OCI-LY7 (cell line): ENCODE measurements at regions not wholly inside any gene's neighbourhood (a gene's known extent, or its start where the extent isn't known, plus 50 kb on each side); places are given as distances from the start of the nearest gene placed in this dataset.
A peak's percentile ranks its signal among the peaks of the same experiment; 100 is the strongest.

Source experiments
- BruUV-seq: library from RNA; stranded (reverse); fragments of 400-500 nt; replicated peaks from 2 replicates; lab custom pipeline; 2021; lab: Mats Ljungman, UMichigan
- CTCF ChIA-PET: fragments of 300-600 bp; sonication (Branson Sonifier 250); formaldehyde crosslinking; loops from one replicate; lab custom pipeline; 2022; ENCODE audit warnings: antibody characterized with exemption; ENCODE audit not compliant: unreplicated experiment; lab: Charles Lee
- POLR2A ChIA-PET: fragments of 300-600 bp; sonication (Branson Sonifier 250); formaldehyde crosslinking; loops from one replicate; lab custom pipeline; 2022; ENCODE audit warnings: antibody characterized with exemption; lab: Charles Lee
- DNase-seq: peaks from one replicate; pipeline ENCODE4 v3.0.0-alpha.2; 2015; ENCODE audit warnings: low spot score
- H2AFZ ChIP-seq: fragments of 200-600 bp; sonication (generic), shearing (Covaris generic); 2 replicates; pipeline ENCODE4 v1.6.1; 2014; ENCODE audit warnings: mild to moderate bottlenecking, antibody characterized with exemption, low read length, moderate library complexity
- H3K27ac ChIP-seq: fragments of 200-600 bp; sonication (generic); 2 replicates; pipeline ENCODE4 v1.5.1; 2014; ENCODE audit warnings: mixed run types, low read depth, mild to moderate bottlenecking, moderate library complexity, low read length, inconsistent platforms; ENCODE audit not compliant: poor library complexity, severe bottlenecking
- H3K36me3 ChIP-seq: fragments of 200-600 bp; sonication (generic); 2 replicates; pipeline ENCODE4 v1.6.1; 2014; ENCODE audit warnings: mild to moderate bottlenecking, antibody characterized with exemption, low read length, moderate library complexity, mixed read lengths; ENCODE audit not compliant: insufficient read depth
- H3K4me1 ChIP-seq: fragments of 200-600 bp; sonication (generic); 2 replicates; pipeline ENCODE4 v1.5.1; 2014; ENCODE audit warnings: mild to moderate bottlenecking, low read length; ENCODE audit not compliant: insufficient read depth, poor library complexity, severe bottlenecking
- H3K4me2 ChIP-seq: fragments of 200-600 bp; sonication (generic); 2 replicates; pipeline ENCODE4 v1.6.1; 2014; ENCODE audit warnings: mild to moderate bottlenecking, low read length
- H3K4me3 ChIP-seq: fragments of 200-600 bp; sonication (generic); 2 replicates; pipeline ENCODE4 v1.5.1; 2014; ENCODE audit warnings: mild to moderate bottlenecking, low read depth, low read length; ENCODE audit not compliant: poor library complexity, severe bottlenecking
- H3K79me2 ChIP-seq: fragments of 200-600 bp; sonication (generic); 2 replicates; pipeline ENCODE4 v1.6.1; 2016; ENCODE audit warnings: low read depth, mild to moderate bottlenecking, low read length, moderate library complexity, mixed read lengths; ENCODE audit not compliant: insufficient read depth
- H3K9me2 ChIP-seq: fragments of 200-600 bp; sonication (generic); 2 replicates; pipeline ENCODE4 v1.6.1; 2016; ENCODE audit warnings: mild to moderate bottlenecking, low read length, mixed read lengths; ENCODE audit not compliant: insufficient read depth
- H3K9me3 ChIP-seq: fragments of 200-600 bp; sonication (generic); 2 replicates; pipeline ENCODE4 v1.6.1; 2014; ENCODE audit warnings: mild to moderate bottlenecking, mixed run types, low read length, mixed read lengths
- H4K20me1 ChIP-seq: fragments of 200-600 bp; sonication (generic); 2 replicates; pipeline ENCODE4 v1.6.1; 2014; ENCODE audit warnings: mild to moderate bottlenecking, antibody characterized with exemption, low read length, moderate library complexity, mixed read lengths; ENCODE audit not compliant: insufficient read depth
- EZH2phosphoT487 ChIP-seq: fragments of 200-600 bp; sonication (generic); IDR thresholded peaks from 2 replicates; pipeline ENCODE4 v1.6.1; 2018; ENCODE audit warnings: low read depth, borderline replicate concordance, mild to moderate bottlenecking, mixed run types, antibody characterized with exemption, low read length, moderate library complexity, mixed read lengths
- intact Hi-C: fragments of 100-400 bp; cut with micrococcal nuclease; formaldehyde crosslinking; loops from one replicate; pipeline ENCODE4 v1.10.0; 2022; ENCODE audit not compliant: unreplicated experiment
- TF ChIP-seq, protein P1 (sequence below): fragments of 200-600 bp; sonication (generic); conservative IDR thresholded peaks from 2 replicates; pipeline ENCODE4 v1.5.1; 2014; ENCODE audit warnings: mild to moderate bottlenecking, antibody characterized with exemption, low read length, moderate library complexity, mixed read lengths

DNA sequence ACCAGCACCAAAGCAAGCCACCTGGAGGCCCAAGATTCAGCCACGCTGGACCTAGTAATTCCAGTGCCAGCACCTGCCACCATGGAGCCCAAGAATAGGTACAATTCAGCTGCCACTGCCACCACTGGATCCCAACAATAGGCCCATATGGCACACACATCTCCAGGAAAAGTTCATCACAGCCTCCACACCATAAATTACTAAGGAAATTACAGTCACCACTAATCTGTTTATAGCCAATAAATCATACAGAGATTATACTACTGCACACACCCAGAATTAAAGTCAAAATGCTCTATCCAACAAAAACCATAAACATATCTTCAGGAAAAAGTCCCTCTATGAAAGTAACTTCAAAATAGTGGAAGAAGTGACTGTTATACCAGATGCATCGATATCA is 242.8 kb downstream of the SPATA31D1 start:
- DNase-seq, result no peak
- Histone ChIP-seq H4K20me1 (no peaks in the 10 kb centered on the region), H3K36me3 (no peaks in the 10 kb centered on the region), H3K9me2 (no peaks in the 10 kb centered on the region), H3K79me2 (no peaks in the 10 kb centered on the region), H3K4me2 (no peak overlapping the region), H3K27ac (no peak overlapping the region), H3K4me1 (peaks cover 12% of the 10 kb centered on the region), H2AFZ (no peak overlapping the region), H3K4me3 (no peak overlapping the region), H3K9me3 (peaks cover 23% of the 10 kb centered on the region)
- intact Hi-C loops, result no loop called here
- no peak for TF ChIP-seq EZH2phosphoT487
- TF ChIP-seq, protein P1, sequence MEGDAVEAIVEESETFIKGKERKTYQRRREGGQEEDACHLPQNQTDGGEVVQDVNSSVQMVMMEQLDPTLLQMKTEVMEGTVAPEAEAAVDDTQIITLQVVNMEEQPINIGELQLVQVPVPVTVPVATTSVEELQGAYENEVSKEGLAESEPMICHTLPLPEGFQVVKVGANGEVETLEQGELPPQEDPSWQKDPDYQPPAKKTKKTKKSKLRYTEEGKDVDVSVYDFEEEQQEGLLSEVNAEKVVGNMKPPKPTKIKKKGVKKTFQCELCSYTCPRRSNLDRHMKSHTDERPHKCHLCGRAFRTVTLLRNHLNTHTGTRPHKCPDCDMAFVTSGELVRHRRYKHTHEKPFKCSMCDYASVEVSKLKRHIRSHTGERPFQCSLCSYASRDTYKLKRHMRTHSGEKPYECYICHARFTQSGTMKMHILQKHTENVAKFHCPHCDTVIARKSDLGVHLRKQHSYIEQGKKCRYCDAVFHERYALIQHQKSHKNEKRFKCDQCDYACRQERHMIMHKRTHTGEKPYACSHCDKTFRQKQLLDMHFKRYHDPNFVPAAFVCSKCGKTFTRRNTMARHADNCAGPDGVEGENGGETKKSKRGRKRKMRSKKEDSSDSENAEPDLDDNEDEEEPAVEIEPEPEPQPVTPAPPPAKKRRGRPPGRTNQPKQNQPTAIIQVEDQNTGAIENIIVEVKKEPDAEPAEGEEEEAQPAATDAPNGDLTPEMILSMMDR, result no peak
- ChIA-PET CTCF (no interaction called here), POLR2A (interaction anchor here (0.7 kb wide), 1 partner anchor 39 kb away, joined by 3 read pairs; no protein-coding TSS in a partner anchor)
- BruUV-seq, result no TSS peak

DNA sequence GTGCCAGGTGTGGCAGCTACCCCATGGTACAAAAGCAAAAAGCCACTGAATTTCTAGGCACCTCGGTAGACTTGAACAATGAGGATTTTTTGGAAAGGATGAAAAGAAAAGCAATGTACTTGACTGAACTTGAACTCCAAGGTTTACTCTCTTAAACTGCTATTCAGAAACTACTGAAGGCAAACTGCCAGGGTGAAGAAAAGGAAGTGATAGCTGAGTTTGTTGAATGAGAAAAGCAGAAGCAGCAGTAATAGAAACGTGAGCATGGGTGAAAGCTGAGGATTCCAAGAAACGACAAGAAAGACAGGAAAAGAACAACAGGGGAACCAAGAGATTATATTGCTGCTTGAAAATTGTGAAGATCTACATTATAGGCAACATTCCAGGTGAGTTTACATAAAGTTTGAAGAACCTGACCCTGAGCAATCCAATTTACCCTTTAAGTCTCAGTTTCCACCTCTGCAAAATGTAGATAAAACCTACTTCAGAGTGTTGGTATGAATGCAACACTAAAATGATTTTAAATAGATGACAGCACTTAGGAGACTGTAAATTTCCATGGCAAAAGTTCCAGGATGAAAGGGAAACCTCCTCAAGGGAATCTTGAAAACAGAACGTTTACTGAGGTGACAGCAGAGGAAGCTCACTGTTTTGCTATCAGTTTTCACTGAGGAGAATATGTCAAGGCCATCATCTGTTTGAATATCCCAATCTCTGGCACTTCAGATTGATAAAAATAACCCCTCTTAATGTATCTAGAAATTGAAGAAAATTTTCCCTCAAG is 245.8 kb downstream of the SPATA31D1 start:
- peak; percentile 45 for DNase-seq
- no peaks in the 10 kb centered on the region; the same call in 1 of the 2 replicates for H3K36me3 ChIP-seq
- TF ChIP-seq EZH2phosphoT487, result no peak
- TF ChIP-seq, protein P1, result no peak
- peaks cover 27% of the 10 kb centered on the region for H3K9me3 ChIP-seq
- H2AFZ ChIP-seq, result peak overlapping the region; percentile 88
- H3K9me2 ChIP-seq, result no peaks in the 10 kb centered on the region
- H3K4me2 ChIP-seq, result peak overlapping the region; percentile 39; the same call in 1 of the 2 replicates
- peaks cover 12% of the 10 kb centered on the region for H3K4me1 ChIP-seq
- no peaks in the 10 kb centered on the region for H4K20me1 ChIP-seq
- no TSS peak for BruUV-seq
- ChIA-PET CTCF (no interaction called here), POLR2A (interaction anchor here (1.5 kb wide), 1 partner anchor 66 kb away, joined by 5 read pairs; no protein-coding TSS in a partner anchor)
- no peak overlapping the region for H3K4me3 ChIP-seq
- intact Hi-C loops, result no loop called here
- H3K79me2 ChIP-seq, result no peaks in the 10 kb centered on the region
- H3K27ac ChIP-seq, result peak overlapping the region; percentile 20
